Suppressor macrophage treated with lipopolysaccharide for 1 hour (primary cell): ENCODE measurements at regions not wholly inside any gene's neighbourhood (a gene's known extent, or its start where the extent isn't known, plus 50 kb on each side); places are given as distances from the start of the nearest gene placed in this dataset.
"Not testable (repeated sequence)": the region's sequence is repeated elsewhere in the genome, so short reads cannot be mapped to it uniquely, and the experiment has no call there.

Experiments
- DNase-seq, 3 donors: peaks; one replicate each; pipeline ENCODE4 v3.0.0-alpha.2; 2020 to 2022

GRCh38 chr15:29550834-29551465 is 271.3 kb downstream of the TJP1 start:
- no peak for DNase-seq

GRCh38 chr15:29548006-29548405 is 274.3 kb downstream of the TJP1 start:
- no peak for DNase-seq

GRCh38 chr15:29544513-29545128 is 275.0 kb upstream of the NSMCE3 start:
- DNase-seq = no peak

GRCh38 chr15:29542994-29543393 is 273.4 kb upstream of the NSMCE3 start:
- DNase-seq = no peak

DNA sequence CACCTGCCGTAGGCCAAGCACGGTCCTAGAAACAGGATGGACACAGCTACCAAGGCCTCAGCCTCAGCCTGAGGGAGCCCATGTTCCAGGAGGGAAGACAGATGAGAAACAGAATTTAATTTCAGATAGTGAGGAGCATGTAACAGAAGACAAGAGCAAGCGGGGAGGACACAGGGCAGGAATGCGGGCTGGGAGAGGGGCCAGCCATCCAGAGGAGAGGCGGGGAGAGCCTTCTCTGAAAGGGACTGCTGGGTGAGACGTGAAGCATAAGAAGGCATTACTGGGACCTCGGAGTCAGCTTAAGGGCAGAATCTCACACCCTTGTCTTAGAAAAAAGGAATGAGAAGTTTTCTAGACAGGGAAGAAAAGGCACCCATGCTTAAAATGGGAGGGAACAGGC is 271.7 kb upstream of the NSMCE3 start:
- DNase-seq = no peak

DNA sequence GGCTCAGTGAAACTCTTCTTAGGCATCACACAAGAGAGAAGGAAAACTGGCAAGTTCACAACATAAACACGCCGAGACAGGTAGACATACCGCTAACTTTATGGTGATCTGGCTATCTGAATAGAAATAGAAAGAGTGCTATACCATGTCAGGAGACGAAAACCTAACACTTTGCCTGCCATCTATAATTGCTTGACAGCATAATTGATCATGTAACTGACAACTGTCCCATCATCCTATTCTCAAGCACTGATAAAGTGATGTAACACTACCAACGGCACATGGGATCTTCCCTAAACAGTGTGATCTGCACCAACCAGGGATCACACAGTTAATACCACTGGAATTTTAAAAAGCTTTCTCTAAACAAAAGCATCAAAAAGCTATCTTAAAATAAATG is 270.9 kb upstream of the NSMCE3 start:
- no peak for DNase-seq

DNA sequence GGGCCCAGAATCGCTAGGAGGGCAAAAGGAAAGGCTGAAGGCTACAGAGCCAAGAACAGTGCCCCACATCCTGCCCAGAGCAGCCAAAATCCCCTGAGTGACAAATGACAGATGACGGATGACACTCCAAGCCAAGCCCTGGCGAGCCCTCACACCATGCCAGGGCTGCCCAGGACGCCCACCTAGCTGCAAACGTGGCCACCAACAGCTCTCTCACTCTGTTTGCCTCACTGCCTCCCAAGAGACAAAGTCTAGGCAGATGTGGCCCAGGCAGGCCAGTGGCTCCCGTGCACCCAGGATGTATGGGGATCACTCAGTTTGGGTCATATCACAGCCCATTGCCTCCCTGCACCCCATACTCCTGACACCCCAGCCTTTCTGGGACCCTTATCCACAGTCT is 270.1 kb upstream of the NSMCE3 start:
- DNase-seq = no peak

GRCh38 chr15:29538044-29538443 is 268.4 kb upstream of the NSMCE3 start:
- DNase-seq = no peak

DNA sequence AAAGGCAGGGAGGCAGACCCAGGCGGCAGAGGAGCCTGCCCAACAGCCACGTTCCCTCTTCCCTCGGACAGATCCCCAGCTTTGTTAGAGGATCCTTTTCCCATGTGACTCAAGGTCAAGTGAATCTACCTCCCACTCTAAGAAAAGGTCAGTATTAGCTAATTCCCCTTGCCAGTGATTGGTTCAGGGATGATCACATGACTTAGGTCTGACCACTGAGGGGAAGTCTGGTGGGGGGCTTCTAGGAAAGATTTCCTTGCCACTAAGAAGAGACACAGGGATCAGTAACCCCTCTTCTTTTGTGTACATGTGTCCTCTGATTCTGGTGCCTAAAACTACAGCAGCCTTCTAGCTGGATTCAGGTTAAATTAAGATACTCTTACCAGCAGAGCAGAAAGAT is 266.3 kb upstream of the NSMCE3 start:
- DNase-seq = no peak

DNA sequence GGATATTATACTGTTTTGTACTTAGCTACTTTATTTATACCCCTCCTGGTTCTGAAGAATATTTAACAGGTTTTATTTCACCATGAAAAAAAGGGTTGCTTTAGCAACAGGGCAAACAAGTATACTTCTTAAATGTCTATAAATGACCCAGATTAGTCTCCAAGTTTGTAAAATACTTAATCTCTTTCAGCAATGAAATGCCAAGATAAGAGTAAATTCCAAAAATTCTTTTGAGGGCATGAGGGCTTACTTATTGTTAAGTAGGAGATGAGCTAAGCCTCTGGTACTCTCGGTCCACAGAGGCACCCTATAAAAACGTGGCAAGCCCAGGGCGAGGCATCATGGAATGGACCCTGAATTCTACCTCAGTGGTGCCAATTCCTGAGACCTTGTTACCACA is 264.8 kb upstream of the NSMCE3 start:
- no peak for DNase-seq

DNA sequence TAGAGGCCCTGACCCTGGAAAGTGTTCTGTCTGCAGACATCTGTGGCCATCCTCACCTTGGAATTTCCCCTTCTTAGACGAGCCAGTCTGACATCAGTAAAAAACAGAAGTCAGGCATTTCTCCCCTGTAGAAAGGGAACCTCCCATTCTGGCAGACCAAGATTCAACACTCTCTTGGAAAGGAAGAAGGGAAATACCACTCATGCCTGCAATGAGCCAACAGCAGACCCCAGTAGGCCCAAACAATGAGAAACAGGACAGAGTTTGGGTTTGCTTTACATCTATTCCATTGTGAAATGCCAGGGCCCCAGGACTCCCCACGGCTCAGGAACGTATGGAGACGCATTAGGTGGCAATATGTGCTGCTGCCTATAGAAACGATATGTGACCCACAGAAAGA is 264.0 kb upstream of the NSMCE3 start:
- DNase-seq = peak in 2 of 3 donors; percentile 15 to 26

- no peak for DNase-seq
These were observed 262.7 kb upstream of the NSMCE3 start for GRCh38 chr15:29532296-29532695.

DNA sequence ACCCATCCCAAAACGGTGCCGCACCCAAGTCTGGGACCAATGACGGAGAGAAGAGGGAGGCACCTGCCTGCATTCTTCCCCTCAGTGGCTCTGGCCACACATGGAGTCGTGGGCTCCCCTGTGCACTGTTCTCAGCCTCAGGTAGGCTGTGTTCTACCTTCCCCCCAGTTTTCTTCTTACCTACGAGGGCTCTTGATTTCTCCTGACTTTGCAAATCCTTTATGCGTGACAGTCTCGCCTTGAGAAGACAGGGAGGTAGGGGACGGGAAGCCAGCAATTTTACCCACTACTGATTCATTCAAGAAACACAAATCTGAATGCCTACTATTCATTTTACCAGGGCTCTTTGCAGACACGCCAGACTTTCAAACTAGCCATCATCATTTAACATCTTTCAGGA is 261.3 kb upstream of the NSMCE3 start:
- DNase-seq = no peak

DNA sequence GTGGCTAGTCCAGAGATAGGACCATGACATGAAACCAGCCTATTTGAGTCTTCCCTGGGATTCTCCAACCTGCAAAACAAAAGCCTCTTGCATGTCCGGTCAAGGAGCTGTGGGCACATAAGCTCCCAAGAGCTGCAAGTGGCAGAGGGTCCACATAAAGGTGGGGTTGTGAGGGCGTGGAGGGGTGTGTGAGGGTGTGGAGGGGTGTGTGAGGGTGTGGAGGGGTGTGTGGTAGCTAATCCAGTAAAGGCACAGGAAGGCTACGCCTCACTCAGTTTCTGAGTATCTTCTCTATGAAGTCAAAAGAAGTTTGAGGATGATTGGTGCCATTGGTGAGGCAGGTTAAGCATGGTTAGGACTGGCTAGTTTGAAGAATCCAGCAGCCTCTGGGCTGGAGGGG is 259.4 kb upstream of the NSMCE3 start:
- no peak for DNase-seq

- no peak for DNase-seq
These were observed 258.7 kb upstream of the NSMCE3 start for GRCh38 chr15:29528276-29528675.

- no peak for DNase-seq
These were observed 257.2 kb upstream of the NSMCE3 start for GRCh38 chr15:29526802-29527201.

DNA sequence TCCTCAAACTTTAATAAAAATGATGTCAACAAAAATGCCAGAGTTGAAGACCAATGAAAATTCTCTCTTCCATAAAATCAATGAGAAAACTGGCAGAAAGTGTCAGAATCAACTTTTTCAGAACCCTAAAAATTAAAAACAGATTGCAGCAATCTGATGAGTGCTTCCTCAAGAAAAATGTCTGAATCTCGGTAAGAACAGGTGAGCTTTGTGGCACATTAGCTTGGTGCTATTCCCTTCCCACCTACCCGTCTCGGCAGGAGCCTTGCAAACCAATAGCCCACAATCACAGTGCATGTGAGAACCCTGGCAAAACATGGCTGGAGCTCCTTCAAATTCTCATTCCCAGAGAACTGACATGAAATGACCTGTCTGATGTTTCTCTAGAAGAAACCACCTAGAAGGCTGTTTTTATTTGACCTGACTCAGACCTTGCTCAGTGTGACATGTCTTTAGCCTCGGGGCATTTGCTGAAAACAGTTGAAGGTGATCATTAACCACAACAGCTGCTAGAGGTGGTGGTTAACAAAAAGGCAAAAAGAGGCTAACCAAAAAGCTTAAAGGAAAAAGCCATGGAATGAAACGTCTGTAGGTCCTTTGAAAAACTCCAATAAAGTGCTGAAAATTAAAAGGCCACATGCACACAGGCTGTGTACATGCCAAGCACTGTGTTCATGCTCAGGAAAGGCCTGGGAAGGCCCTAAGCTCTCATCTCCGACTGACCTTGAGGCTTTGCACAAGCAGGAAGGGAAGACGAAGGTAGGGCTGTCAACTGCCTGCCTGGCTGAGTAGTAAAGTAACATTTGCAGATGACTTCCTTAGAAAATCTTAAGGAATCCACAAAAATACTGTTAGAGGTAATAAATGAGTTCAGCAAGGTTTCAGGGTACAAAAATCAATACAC is 253.0 kb upstream of the NSMCE3 start:
- DNase-seq = no peak

DNA sequence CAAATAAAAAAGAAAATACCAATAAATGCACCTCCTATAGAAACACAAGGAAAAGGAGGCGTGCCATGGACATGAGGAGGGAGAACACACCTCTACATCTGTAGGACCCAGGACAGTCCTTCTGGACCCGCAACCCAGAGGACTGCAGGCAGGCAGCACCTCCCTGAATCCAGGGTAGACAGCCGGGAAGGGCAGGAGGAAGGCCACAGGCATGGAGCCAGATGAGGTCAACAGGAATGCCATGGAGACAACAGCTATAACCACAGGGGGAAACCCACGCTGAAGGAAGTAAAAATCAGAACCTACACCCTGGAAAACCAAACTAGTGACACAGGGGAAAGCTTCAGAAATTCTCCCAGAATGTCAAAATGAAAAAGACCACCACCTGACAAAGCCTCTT is 248.8 kb upstream of the NSMCE3 start:
- DNase-seq = no peak

DNA sequence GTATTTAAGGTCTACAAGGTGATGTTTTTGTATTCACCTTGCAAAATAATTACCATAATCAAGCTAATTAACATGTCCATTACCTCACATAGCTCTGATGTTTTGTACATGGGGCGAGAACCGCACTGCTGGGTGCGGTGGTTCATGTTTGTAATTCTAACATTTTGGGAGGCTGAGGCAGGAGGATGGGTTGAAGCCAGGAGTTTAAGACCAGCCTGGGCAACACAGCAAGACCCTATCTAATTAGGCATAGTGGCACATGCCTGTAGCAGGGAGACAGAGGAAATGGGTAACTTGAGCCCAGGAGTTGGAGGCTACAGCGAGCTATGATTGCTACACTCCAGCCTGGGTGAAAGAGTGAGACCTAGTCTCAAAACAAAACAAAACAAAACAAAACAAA is 248.2 kb upstream of the NSMCE3 start:
- DNase-seq = no peak

GRCh38 chr15:29516929-29517328 is 247.3 kb upstream of the NSMCE3 start:
- no peak for DNase-seq

DNA sequence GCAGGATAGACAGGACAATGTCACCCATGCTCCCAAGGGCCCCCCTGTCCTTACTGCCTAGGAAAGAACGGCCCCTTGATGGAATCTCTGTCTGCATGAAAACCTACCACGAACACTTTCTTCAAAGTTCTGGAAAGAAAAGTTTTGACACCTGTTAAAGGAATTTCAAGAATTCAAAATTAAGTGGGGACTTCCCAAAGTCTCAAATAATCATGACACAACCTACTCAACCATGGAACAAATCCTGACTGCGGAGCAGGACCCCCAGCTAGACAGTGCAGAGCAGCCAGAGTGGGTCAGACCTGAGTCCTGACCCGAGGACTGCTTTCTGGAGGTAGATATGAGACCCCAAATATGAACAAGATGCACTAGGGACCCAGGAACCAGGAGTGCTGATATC is 245.3 kb upstream of the NSMCE3 start:
- no peak for DNase-seq

DNA sequence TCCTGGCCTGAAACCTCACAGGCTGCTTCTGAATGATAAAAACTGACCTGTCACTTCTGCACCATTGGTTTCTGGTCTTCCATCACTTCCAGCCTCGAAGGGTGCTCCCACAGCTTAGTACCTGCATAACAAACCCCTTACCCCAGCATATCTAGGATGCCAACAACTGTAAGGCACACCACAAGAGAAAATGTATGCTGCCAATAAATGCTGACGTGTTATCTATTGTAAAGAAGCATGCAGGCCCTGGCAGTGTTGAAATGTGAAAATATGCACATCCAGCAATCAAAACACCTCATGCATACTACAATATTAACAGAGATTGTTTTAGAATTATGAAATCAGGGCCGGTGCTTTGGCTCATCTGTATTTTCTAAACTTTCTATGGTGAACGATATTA is 242.0 kb upstream of the NSMCE3 start:
- DNase-seq = no peak

GRCh38 chr15:29505535-29505934 is 235.9 kb upstream of the NSMCE3 start:
- DNase-seq = not testable (repeated sequence)
